Medulla oblongata (tissue), 1 donor: ENCODE measurements at regions not wholly inside any gene's neighbourhood (a gene's known extent, or its start where the extent isn't known, plus 50 kb on each side); places are given as distances from the start of the nearest gene placed in this dataset.
A peak's percentile ranks its signal among the peaks of the same experiment; 100 is the strongest.

Experiments used
- DNase-seq: peaks from one replicate; pipeline ENCODE4 v3.0.0-alpha.2; 2015; ENCODE audit errors: extremely low spot score

DNA sequence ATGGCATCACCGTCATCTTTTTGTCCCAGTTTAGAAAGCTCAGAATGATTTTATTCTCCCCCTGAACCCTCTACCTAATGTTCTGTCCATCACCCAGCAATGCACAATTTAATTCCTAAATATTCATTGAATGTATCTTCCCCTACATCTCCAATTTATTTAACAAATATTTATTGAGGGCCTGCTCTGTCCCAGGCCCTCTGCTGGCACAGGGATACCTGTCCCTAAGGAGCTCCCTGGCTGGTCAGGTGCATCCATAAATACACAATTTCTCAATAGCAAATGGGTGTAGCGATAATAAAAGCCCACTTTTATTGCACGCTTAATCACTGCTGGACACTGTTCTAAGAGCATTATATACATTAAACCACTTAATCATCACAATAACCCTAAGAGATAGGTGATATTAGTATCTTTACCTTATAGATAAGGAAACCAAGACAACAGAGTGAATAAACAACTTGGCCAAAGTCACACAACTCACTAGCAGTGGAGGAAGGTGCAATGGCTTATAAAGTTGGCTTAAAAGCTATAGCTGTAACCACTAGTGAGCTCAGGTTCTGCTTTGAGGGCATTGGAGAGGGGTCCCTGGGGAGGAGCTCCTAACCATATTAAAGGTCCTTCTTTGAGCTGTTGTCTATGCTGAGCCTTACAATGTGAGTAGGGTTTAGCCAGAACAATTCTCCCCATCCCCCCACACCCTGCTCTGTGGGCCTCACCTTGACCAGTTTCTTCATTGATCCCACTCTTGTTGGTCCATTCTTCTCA lies 126.3 kb upstream of the JUN start:
- no peak for DNase-seq

DNA sequence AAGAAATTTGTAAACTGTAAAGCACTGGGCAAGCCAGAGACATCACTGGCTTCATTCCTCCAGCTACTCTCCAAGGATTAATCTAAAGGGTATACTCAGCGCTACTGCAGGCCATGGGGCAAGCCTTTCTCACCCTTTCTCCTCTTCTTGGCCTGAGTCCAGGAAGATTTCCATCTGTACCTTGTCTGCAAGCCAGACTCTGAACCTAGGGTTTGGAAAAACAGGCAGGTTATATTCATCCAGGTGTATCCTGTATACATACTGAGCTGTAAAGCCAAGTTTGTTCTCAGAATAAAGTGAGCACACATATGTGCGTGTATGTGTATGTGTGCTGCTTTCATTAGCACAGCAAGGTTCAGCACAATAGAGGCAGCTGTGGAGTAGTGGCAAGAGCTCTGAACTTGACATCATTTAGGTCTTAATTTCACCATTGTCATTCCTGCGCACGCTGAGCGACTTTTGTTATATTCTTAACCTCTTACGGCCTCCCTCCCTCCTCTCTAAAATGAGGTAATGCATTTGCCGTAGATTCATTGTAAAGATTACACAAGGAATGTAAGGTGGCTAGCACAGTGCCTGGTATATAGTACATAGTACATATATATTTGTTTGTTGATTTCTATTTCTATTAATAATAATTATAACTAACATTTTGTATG lies 128.1 kb upstream of the JUN start:
- DNase-seq, result no peak

- no peak for DNase-seq
Observed at GRCh38 chr1:58914925-58915324, 131.1 kb upstream of the JUN start.

- no peak for DNase-seq
Observed at GRCh38 chr1:58917436-58917835, 133.6 kb upstream of the JUN start.

GRCh38 chr1:58919226-58919958 lies 135.5 kb upstream of the JUN start:
- no peak for DNase-seq

GRCh38 chr1:58919959-58920321 lies 136.1 kb upstream of the JUN start:
- DNase-seq, result peak; percentile 53

DNA sequence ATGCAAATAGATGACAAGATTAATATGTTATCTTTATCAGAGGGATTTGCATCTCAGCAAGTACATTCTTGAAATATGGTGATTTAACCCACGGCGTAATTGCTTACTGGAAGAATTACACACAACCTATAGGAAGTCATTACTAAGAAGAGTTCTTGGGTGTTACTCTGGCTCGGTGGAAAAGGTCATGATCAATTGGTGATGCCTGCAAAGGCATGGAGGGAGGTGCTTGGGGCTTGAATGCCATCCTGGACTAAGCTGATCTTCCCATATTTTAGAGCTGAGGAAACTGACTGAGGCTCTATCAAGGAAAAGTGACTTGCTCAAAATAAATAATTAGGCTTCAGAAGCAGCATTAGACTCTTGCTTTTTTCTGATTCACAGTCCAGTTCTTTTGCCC lies 137.5 kb upstream of the JUN start:
- DNase-seq, result no peak

GRCh38 chr1:58921751-58922150 lies 137.9 kb upstream of the JUN start:
- no peak for DNase-seq

DNA sequence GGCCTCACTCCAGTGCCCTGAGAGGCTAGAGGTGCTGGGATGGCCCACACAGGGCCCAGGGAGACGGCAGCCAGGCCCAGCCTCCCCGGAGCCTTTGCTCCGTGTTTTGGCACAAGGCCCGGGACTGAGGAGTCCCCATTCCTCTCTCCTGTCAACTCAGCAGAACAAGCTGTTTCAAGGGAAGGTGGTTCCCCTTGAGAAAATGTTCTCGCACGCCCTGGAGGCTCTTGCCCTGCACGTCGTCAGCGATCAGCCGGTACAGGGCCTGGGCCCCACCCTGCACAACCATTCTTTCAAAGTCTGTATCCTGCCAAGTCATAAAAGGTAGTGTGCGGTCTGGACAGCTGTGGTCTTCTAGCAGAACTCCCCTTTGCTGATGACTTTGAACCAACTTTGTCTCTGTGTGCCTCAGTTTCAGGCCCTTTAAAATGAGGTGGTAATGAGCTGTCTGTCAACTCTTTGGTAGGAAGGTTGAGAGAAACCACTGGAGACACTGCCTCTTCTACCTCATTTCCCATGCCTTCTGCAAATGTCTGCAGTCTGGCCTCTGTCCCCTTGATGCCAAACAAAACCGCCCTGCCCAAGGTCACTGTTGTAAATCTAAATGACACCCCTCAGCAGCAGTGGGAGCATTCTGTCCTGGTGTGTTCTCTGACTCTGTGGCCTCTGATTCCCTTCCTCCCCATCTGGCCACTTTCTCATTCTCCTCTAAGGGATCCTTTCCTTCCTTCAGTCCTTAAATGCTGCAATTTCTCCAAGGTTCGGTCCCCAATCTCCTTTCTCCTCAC lies 138.6 kb upstream of the JUN start:
- peak; percentile 52 for DNase-seq

- DNase-seq, result no peak
Observed at GRCh38 chr1:58923090-58923470, 139.2 kb upstream of the JUN start.

- no peak for DNase-seq
Observed at GRCh38 chr1:58924016-58924565, 140.2 kb upstream of the JUN start.

GRCh38 chr1:58924821-58925220 lies 141.0 kb upstream of the JUN start:
- no peak for DNase-seq

DNA sequence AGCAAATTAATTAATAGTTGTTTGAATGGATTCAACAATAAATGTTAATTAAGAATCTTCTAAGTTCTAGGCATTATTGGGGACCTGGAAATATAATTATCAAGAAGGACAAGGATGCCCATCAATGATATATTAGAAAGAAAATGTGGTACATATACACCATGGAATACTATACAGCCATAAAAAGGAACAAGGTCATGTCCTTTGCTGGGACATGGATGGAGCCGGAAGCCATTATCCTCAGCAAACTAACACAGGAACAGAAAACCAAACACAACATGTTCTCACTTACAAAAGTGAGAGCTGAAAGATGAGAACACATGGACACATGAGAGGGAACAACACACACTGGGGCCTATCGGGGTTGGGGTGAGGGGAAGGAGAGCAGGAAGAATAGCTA lies 141.4 kb upstream of the JUN start:
- no peak for DNase-seq

- DNase-seq, result no peak
Observed at GRCh38 chr1:58926152-58926551, 142.3 kb upstream of the JUN start.

- no peak for DNase-seq
Observed at GRCh38 chr1:58927041-58927721, 143.3 kb upstream of the JUN start.

GRCh38 chr1:58927722-58928085 lies 143.9 kb upstream of the JUN start:
- no peak for DNase-seq

GRCh38 chr1:58928514-58928913 lies 144.7 kb upstream of the JUN start:
- no peak for DNase-seq

DNA sequence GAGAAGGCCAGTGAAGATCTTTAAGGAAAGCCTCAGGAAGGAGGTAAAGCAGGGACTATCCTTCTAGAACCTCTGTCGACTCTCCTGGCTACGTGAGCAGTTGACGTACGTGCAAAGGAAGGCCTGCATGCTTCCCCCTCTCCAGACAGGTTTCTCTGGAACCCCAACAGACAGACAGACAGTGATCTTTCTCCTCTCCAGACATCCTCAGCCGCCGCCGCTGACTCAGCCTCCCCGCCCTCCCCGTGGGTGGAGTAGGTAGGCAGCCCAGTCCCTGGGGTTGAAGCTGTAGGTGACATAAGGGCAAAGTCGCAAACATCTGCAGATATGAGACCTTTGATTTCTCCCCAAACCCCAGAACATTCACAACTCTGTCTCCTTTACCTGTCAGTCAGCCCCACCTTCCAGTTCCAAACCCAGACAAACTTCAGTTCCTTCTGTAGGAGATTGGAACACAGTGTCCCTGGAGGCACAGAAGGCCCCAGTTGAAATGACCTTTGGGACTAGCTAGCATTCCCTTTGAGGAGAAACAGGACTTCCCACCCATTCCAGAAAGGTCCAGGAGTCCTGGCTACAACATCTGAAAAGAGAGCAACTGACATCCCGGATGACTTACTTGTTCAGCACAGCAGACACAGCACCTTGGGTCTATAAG lies 146.0 kb upstream of the JUN start:
- DNase-seq, result no peak

DNA sequence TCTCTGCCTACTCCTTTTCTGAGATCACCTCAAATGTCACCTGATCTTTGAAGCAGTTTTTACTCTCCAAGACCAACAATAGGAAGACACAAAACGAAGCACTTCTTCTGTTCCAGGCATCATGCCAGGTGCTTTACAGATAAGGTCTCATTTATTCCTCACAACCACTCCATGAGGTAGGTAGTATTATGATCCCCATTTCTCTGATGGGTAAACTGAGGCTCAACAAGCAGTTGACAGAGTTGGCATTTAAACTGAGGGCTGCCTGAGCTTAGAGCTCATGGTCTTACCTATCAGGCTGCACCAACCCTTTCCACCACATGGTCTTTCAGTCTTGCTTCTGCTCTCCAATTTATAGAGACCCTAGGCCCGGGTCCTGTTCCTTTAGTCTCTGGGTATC lies 147.2 kb upstream of the JUN start:
- no peak for DNase-seq

GRCh38 chr1:58931756-58932155 lies 147.9 kb upstream of the JUN start:
- DNase-seq, result no peak
